IMR-90 (cell line): ENCODE measurements at regions not wholly inside any gene's neighbourhood (a gene's known extent, or its start where the extent isn't known, plus 50 kb on each side); places are given as distances from the start of the nearest gene placed in this dataset.

Source experiments
- ATAC-seq: fragments of 200-7000 bp; cut with Tn5 transposase; 2 replicates; pipeline ENCODE4 v1.9.1; 2020; ENCODE audit warnings: low read depth, mild to moderate bottlenecking, moderate library complexity
- BruUV-seq: library from RNA; stranded (reverse); fragments of 400-500 nt; replicated peaks from 2 replicates; lab custom pipeline; 2021; lab: Mats Ljungman, UMichigan
- CTCF ChIA-PET: fragments of 300-600 bp; formaldehyde crosslinking; extraction: SDS; loops from one replicate; lab custom pipeline; 2021; ENCODE audit warnings: antibody characterized with exemption; lab: Yijun Ruan, JAX
- POLR2A ChIA-PET: fragments of 300-600 bp; sonication (Branson Sonifier 250); formaldehyde crosslinking; loops from one replicate; lab custom pipeline; 2022; ENCODE audit warnings: antibody characterized with exemption; ENCODE audit not compliant: unreplicated experiment; lab: Charles Lee
- DNase-seq: peaks from one replicate; pipeline ENCODE4 v3.0.0; 2013
- H2AFZ ChIP-seq: replicated peaks from 2 replicates; pipeline ENCODE3; 2013; ENCODE audit warnings: low read length, mild to moderate bottlenecking; ENCODE audit not compliant: poor library complexity
- H2AK5ac ChIP-seq: 2 replicates; pipeline ENCODE4 v1.6.1; 2013; ENCODE audit warnings: low read depth, low read length, inconsistent platforms
- H2AK9ac ChIP-seq: replicated peaks from 2 replicates; pipeline ENCODE3; 2013; ENCODE audit warnings: mild to moderate bottlenecking, low read depth, low read length, moderate library complexity; ENCODE audit not compliant: poor library complexity
- H2BK120ac ChIP-seq: 2 replicates; pipeline ENCODE4 v1.6.1; 2013; ENCODE audit warnings: low read depth, low read length, inconsistent platforms
- H2BK15ac ChIP-seq: 3 replicates; pipeline ENCODE4 v1.6.1; 2013; ENCODE audit warnings: low read depth, low read length, inconsistent platforms
- H2BK20ac ChIP-seq: 2 replicates; pipeline ENCODE4 v1.6.1; 2013; ENCODE audit warnings: low read depth, mild to moderate bottlenecking, inconsistent platforms, low read length, moderate library complexity
- H2BK5ac ChIP-seq: 2 replicates; pipeline ENCODE4 v1.6.1; 2013; ENCODE audit warnings: mild to moderate bottlenecking, low read depth, low read length, inconsistent platforms; ENCODE audit not compliant: poor library complexity, severe bottlenecking
- H3K14ac ChIP-seq: replicated peaks from 2 replicates; pipeline ENCODE4 v1.6.1; 2013; ENCODE audit warnings: low read depth, low read length, inconsistent platforms
- H3K18ac ChIP-seq: 2 replicates; pipeline ENCODE4 v1.6.1; 2013; ENCODE audit warnings: low read depth, low read length, control low read depth
- H3K23ac ChIP-seq: 2 replicates; pipeline ENCODE4 v1.6.1; 2013; ENCODE audit warnings: low read depth, low read length, inconsistent platforms
- H3K27ac ChIP-seq: 2 replicates; pipeline ENCODE4 v1.5.1; 2013; ENCODE audit warnings: mild to moderate bottlenecking, control low read depth, low read length; ENCODE audit not compliant: insufficient read depth
- H3K27me3 ChIP-seq: 2 replicates; pipeline ENCODE4 v1.6.1; 2013; ENCODE audit warnings: low read length; ENCODE audit not compliant: control insufficient read depth, insufficient read depth
- H3K36me3 ChIP-seq: 2 replicates; pipeline ENCODE4 v1.6.1; 2013; ENCODE audit warnings: low read length, mixed read lengths; ENCODE audit not compliant: control insufficient read depth, insufficient read depth
- H3K4ac ChIP-seq: 2 replicates; pipeline ENCODE4 v1.6.1; 2013; ENCODE audit warnings: low read depth, low read length, inconsistent platforms
- H3K4me1 ChIP-seq: 2 replicates; pipeline ENCODE4 v1.6.1; 2013; ENCODE audit warnings: low read length, mixed read lengths; ENCODE audit not compliant: control insufficient read depth, insufficient read depth
- H3K4me2 ChIP-seq: 2 replicates; pipeline ENCODE4 v1.6.1; 2013; ENCODE audit warnings: low read depth, mild to moderate bottlenecking, control low read depth, low read length, moderate library complexity
- H3K4me3 ChIP-seq: 2 replicates; pipeline ENCODE4 v1.5.1; 2013; ENCODE audit warnings: low read depth, mild to moderate bottlenecking, control low read depth, low read length, moderate library complexity; ENCODE audit not compliant: insufficient read depth
- H3K56ac ChIP-seq: 2 replicates; pipeline ENCODE4 v1.6.1; 2013; ENCODE audit warnings: low read length, inconsistent platforms; ENCODE audit not compliant: insufficient read depth; ENCODE audit errors: extremely low read depth
- H3K79me1 ChIP-seq, 2 experiments: 2 replicates each; pipeline ENCODE4 v1.6.1; 2013; ENCODE audit warnings: low read length in 2 of 2, inconsistent platforms in 1 of 2, low read depth in 1 of 2
- H3K9ac ChIP-seq: 2 replicates; pipeline ENCODE4 v1.6.1; 2013; ENCODE audit warnings: low read depth, low read length, control low read depth
- H3K9me1 ChIP-seq: 2 replicates; pipeline ENCODE4 v1.6.1; 2013; ENCODE audit warnings: low read length, inconsistent platforms; ENCODE audit not compliant: insufficient read depth
- H3K9me3 ChIP-seq: 2 replicates; pipeline ENCODE4 v1.6.1; 2013; ENCODE audit warnings: low read length; ENCODE audit not compliant: control insufficient read depth, insufficient read depth
- H4K20me1 ChIP-seq: 2 replicates; pipeline ENCODE4 v1.6.1; 2013; ENCODE audit warnings: low read length, inconsistent platforms; ENCODE audit not compliant: insufficient read depth
- H4K5ac ChIP-seq: 2 replicates; pipeline ENCODE4 v1.6.1; 2013; ENCODE audit warnings: mild to moderate bottlenecking, low read depth, low read length, control low read depth
- H4K8ac ChIP-seq, 2 experiments: 2 replicates each; pipeline ENCODE4 v1.6.1; 2013; ENCODE audit warnings: low read depth in 2 of 2, low read length in 2 of 2, control low read depth in 1 of 2, inconsistent platforms in 1 of 2
- H4K91ac ChIP-seq: 2 replicates; pipeline ENCODE4 v1.6.1; 2013; ENCODE audit warnings: low read depth, low read length, inconsistent platforms; ENCODE audit not compliant: insufficient read depth
- ELK1 ChIP-seq: fragments of 150-350 bp; IDR thresholded peaks from 2 replicates; pipeline ENCODE4 v1.6.1; 2016; ENCODE audit warnings: low read depth, mild to moderate bottlenecking, low read length, moderate library complexity, borderline replicate concordance
- MAFK ChIP-seq: IDR thresholded peaks from 2 replicates; pipeline ENCODE4 v1.6.1; 2012; ENCODE audit warnings: low read depth, low read length, improper control_type of control experiment
- WGBS, 2 experiments: methylation state at CpG; one replicate each; pipeline versions ENCODE4 v1.1.5 to v1.1.7; 2013; ENCODE audit warnings: missing lambda C conversion rate in 2 of 2; ENCODE audit not compliant: insufficient read length in 1 of 2; ENCODE audit errors: extremely low coverage in 2 of 2; 5-methylcytosine and 5-hydroxymethylcytosine counted together
- dilution Hi-C: fragments of 300-500 bp; cut with HindIII; formaldehyde crosslinking; loops from one replicate; pipeline ENCODE4 v1.14.3; 2018; ENCODE audit warnings: low sequenced_read_pairs; ENCODE audit not compliant: unreplicated experiment
- in situ Hi-C: fragments of 300-500 bp; cut with MboI; formaldehyde crosslinking; loops from 3 replicates; pipeline ENCODE4 v1.14.3; 2019; ENCODE audit warnings: low sequenced_read_pairs, inconsistent platforms, mixed read lengths
- intact Hi-C: fragments of 100-400 bp; cut with micrococcal nuclease; formaldehyde crosslinking; loops from 2 replicates; pipeline ENCODE4 v1.10.0; 2022

GRCh38 chr16:72349719-72350118 lies 177.8 kb upstream of the PMFBP1 start:
- intact Hi-C loops (no loop called here), dilution Hi-C loops (no loop called here), in situ Hi-C loops (no loop called here)
- Histone ChIP-seq H3K9me3 (no peaks in the 10 kb centered on the region), H3K27me3 (no peaks in the 10 kb centered on the region), H2AFZ (no peak overlapping the region), H2AK5ac (no peak overlapping the region), H2AK9ac (no peak overlapping the region), H3K23ac (no peak overlapping the region), H2BK5ac (no peak overlapping the region), H3K4me1 (no peaks in the 10 kb centered on the region), H2BK120ac (no peak overlapping the region), H3K4me3 (no peak overlapping the region), H3K18ac (no peak overlapping the region), H3K9me1 (no peaks in the 10 kb centered on the region), H3K36me3 (no peaks in the 10 kb centered on the region), H3K4ac (no peak overlapping the region), H2BK20ac (no peak overlapping the region), H3K14ac (no peak overlapping the region), H3K27ac (no peak overlapping the region), H4K91ac (no peak overlapping the region), H2BK15ac (no peak overlapping the region), H4K5ac (no peak overlapping the region), H3K79me1 (no peaks in the 10 kb centered on the region), H3K9ac (no peak overlapping the region), H4K20me1 (no peaks in the 10 kb centered on the region), H4K8ac (no peak overlapping the region), H3K4me2 (no peak overlapping the region), H3K56ac (no peak overlapping the region)
- POLR2A ChIA-PET = no interaction called here
- CTCF ChIA-PET = no interaction called here
- no peak for DNase-seq
- peak; percentile 21; the same call in 1 of the 2 replicates for ATAC-seq
- TF ChIP-seq MAFK (peak; percentile 35; the same call in 1 of the 2 replicates), ELK1 (no peak)
- no TSS peak for BruUV-seq
- no CpG with 5 or more reads among the region's 3 CpGs for WGBS, 2 experiments
